Caco-2 (cell line): ENCODE measurements at regions not wholly inside any gene's neighbourhood (a gene's known extent, or its start where the extent isn't known, plus 50 kb on each side); places are given as distances from the start of the nearest gene placed in this dataset.
"Not testable (repeated sequence)": the region's sequence is repeated elsewhere in the genome, so short reads cannot be mapped to it uniquely, and the experiment has no call there.

Experiments
- BruUV-seq: library from RNA; stranded (reverse); fragments of 400-500 nt; replicated peaks from 2 replicates; lab custom pipeline; 2021; lab: Mats Ljungman, UMichigan
- CTCF ChIA-PET: fragments of 300-600 bp; sonication (Branson Sonifier 250); formaldehyde crosslinking; loops from one replicate; lab custom pipeline; 2022; ENCODE audit warnings: antibody characterized with exemption; lab: Charles Lee
- POLR2A ChIA-PET: fragments of 300-600 bp; sonication (Branson Sonifier 250); formaldehyde crosslinking; loops from one replicate; lab custom pipeline; 2022; ENCODE audit warnings: antibody characterized with exemption; lab: Charles Lee
- DNase-seq, 2 experiments: peaks; one replicate each; pipeline versions ENCODE4 v3.0.0 to v3.0.0-alpha.2; 2020 to 2022
- H3K27me3 ChIP-seq: replicated peaks from 2 replicates; pipeline ENCODE4 v1.6.0; 2011; ENCODE audit warnings: low read length; ENCODE audit not compliant: control insufficient read depth, insufficient read depth
- H3K36me3 ChIP-seq: 2 replicates; pipeline ENCODE4 v1.5.1; 2011; ENCODE audit warnings: low read length; ENCODE audit not compliant: control insufficient read depth, insufficient read depth
- H3K4me1 ChIP-seq: fragments of 250-450 bp; sonication (Bioruptor Pico); 2 replicates; pipeline ENCODE4 v1.5.1; 2020; ENCODE audit warnings: mild to moderate bottlenecking
- H3K4me3 ChIP-seq: 2 replicates; pipeline ENCODE4 v1.5.1; 2011; ENCODE audit warnings: low read depth, mild to moderate bottlenecking, control low read depth, low read length
- H3K9me3 ChIP-seq: fragments of 250-450 bp; sonication (Bioruptor Pico); 2 replicates; pipeline ENCODE4 v1.5.1; 2020; ENCODE audit warnings: mild to moderate bottlenecking, moderate library complexity
- H3K27ac Mint-ChIP-seq: one replicate; pipeline ENCODE4 v1.8.0; 2022; ENCODE audit warnings: mixed read lengths; ENCODE audit not compliant: unreplicated experiment
- H3K27me3 Mint-ChIP-seq: one replicate; pipeline ENCODE4 v1.8.0; 2022; ENCODE audit warnings: mixed read lengths; ENCODE audit not compliant: insufficient read depth, unreplicated experiment
- H3K36me3 Mint-ChIP-seq: one replicate; pipeline ENCODE4 v1.8.0; 2022; ENCODE audit warnings: mild to moderate bottlenecking, mixed read lengths; ENCODE audit not compliant: insufficient read depth, unreplicated experiment
- H3K4me1 Mint-ChIP-seq: one replicate; pipeline ENCODE4 v1.8.0; 2022; ENCODE audit warnings: low read depth, mixed read lengths; ENCODE audit not compliant: unreplicated experiment
- H3K4me3 Mint-ChIP-seq: one replicate; pipeline ENCODE4 v1.8.0; 2022; ENCODE audit warnings: mild to moderate bottlenecking, moderate library complexity, mixed read lengths; ENCODE audit not compliant: unreplicated experiment
- H3K9me3 Mint-ChIP-seq: one replicate; pipeline ENCODE4 v1.8.0; 2022; ENCODE audit warnings: mixed read lengths; ENCODE audit not compliant: unreplicated experiment
- intact Hi-C: fragments of 100-400 bp; cut with micrococcal nuclease; formaldehyde crosslinking; loops from one replicate; pipeline ENCODE4 v1.10.0; 2022; ENCODE audit not compliant: unreplicated experiment
- TF ChIP-seq, protein P1 (sequence below), 2 experiments: fragments of 200-600 bp in 1 of 2; IDR thresholded peaks; 1 replicate in 1 of 2; 2 replicates in 1 of 2; pipeline versions ENCODE4 v1.5.1 to v1.8.0; 2011 to 2022; ENCODE audit warnings: antibody characterized with exemption in 1 of 2, control low read depth in 1 of 2, inconsistent platforms in 1 of 2, low read depth in 1 of 2, low read length in 1 of 2, mild to moderate bottlenecking in 1 of 2, moderate library complexity in 1 of 2; ENCODE audit not compliant: insufficient read depth in 1 of 2, severe bottlenecking in 1 of 2, unreplicated experiment in 1 of 2

DNA sequence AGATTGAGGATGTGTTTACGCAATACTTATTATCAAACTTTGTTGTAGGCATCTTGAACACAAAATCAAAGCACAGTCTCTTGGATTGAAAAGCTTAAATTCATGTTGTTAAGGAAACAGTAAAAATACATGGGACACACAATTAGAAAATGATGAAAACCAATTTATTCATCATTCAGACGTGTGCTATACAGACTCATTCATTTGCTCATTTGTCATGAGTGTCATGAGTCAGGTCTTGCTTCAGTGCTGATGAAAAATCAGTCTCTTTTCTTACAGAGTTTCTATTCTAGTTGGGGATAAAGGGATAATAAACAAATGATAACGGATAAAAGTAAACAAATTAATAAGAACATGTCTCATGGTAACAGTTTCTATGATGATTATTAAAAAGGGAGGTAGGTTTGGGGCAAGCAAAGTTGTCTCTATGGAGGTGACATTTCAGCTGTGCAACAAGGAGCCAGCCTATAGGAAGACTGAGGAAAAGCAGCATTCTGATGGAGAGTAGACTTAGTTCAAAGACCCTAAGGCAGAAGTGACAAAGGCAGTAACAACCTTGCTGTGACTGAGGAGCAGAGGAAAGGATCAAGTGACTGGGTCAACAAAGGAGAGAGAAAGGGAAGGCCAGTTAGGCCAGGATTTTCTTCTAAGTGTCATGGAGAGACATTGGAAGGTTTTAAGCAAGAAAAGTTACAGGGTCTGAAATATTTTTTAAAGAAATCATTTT, 224.0 kb upstream of the HHIP start:
- TF ChIP-seq, protein P1, sequence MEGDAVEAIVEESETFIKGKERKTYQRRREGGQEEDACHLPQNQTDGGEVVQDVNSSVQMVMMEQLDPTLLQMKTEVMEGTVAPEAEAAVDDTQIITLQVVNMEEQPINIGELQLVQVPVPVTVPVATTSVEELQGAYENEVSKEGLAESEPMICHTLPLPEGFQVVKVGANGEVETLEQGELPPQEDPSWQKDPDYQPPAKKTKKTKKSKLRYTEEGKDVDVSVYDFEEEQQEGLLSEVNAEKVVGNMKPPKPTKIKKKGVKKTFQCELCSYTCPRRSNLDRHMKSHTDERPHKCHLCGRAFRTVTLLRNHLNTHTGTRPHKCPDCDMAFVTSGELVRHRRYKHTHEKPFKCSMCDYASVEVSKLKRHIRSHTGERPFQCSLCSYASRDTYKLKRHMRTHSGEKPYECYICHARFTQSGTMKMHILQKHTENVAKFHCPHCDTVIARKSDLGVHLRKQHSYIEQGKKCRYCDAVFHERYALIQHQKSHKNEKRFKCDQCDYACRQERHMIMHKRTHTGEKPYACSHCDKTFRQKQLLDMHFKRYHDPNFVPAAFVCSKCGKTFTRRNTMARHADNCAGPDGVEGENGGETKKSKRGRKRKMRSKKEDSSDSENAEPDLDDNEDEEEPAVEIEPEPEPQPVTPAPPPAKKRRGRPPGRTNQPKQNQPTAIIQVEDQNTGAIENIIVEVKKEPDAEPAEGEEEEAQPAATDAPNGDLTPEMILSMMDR (IDR thresholded peaks at IDR 0.05; ENCODE audit: insufficient read depth in 1 of 2, low read depth in 1 of 2, low read length in 1 of 2, severe bottlenecking in 1 of 2, unreplicated experiment in 1 of 2): no peak
- CTCF ChIA-PET: no interaction called here
- POLR2A ChIA-PET: no interaction called here
- Mint-ChIP-seq H3K4me3 (no peak overlapping the region), H3K36me3 (no peaks in the 10 kb centered on the region), H3K27ac (no peak overlapping the region), H3K27me3 (no peaks in the 10 kb centered on the region), H3K4me1 (no peaks in the 10 kb centered on the region), H3K9me3 (no peaks in the 10 kb centered on the region)
- intact Hi-C loops: loop anchor here (10.0 kb wide), 1 partner anchor 247 kb away; no protein-coding TSS in a partner anchor
- no peaks in the 10 kb centered on the region for H3K4me1 ChIP-seq
- H3K4me3 ChIP-seq: no peak overlapping the region
- no peaks in the 10 kb centered on the region for H3K36me3 ChIP-seq
- no peaks in the 10 kb centered on the region for H3K27me3 ChIP-seq
- BruUV-seq: no TSS peak
- H3K9me3 ChIP-seq: no peaks in the 10 kb centered on the region
- DNase-seq: no peak

DNA sequence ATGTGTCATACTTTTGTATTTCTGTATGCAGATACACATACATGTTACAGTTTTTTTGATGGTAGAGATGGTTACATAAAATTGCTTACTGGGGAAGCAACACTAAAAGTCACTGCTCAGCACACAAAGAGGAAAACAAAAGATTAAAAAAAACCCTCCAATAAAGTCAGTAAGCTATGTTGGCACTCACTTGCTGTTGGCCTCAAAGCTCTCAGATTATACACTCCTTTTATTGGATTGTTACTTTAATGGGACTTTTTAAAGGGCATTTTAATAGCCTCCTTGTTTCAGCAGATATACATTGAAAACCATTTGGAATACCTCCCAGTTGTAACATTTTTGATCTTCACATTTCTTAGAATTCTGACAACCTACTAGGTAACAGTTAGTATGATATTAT, 222.0 kb upstream of the HHIP start:
- intact Hi-C loops: loop anchor here (10.0 kb wide), 1 partner anchor 249 kb away; no protein-coding TSS in a partner anchor
- no peaks in the 10 kb centered on the region for H3K4me1 Mint-ChIP-seq
- no peak overlapping the region for H3K4me3 ChIP-seq
- H3K4me3 Mint-ChIP-seq: no peak overlapping the region
- BruUV-seq: no TSS peak
- DNase-seq: no peak
- no peaks in the 10 kb centered on the region for H3K27me3 ChIP-seq
- H3K9me3 ChIP-seq: no peaks in the 10 kb centered on the region
- CTCF ChIA-PET: no interaction called here
- TF ChIP-seq, protein P1 (IDR thresholded peaks at IDR 0.05; ENCODE audit: insufficient read depth in 1 of 2, low read depth in 1 of 2, low read length in 1 of 2, severe bottlenecking in 1 of 2, unreplicated experiment in 1 of 2): no peak
- H3K36me3 Mint-ChIP-seq: no peaks in the 10 kb centered on the region
- H3K27ac Mint-ChIP-seq: no peak overlapping the region
- H3K27me3 Mint-ChIP-seq: no peaks in the 10 kb centered on the region
- POLR2A ChIA-PET: no interaction called here
- no peaks in the 10 kb centered on the region for H3K9me3 Mint-ChIP-seq
- H3K4me1 ChIP-seq: no peaks in the 10 kb centered on the region
- no peaks in the 10 kb centered on the region for H3K36me3 ChIP-seq

DNA sequence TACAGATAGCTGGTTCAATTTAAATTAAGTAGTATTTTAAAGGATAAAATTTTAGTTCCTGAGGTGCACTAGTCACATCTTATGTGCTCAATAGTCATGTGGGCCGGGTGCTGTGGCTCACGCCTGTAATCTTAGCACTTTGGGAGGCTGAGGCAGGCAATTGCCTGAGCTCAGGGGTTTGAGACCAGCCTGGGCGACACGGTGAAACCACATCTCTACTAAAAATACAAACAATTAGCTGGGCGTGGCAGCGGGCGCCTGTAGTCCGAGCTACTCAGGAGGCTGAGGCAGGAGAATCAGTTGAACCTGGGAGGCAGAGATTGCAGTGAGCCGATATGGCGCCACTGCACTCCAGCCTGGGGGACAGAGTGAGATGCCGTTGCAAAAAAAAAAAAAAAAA, 219.9 kb upstream of the HHIP start:
- H3K4me1 Mint-ChIP-seq, H3K27me3 Mint-ChIP-seq, CTCF ChIA-PET, H3K4me1 ChIP-seq, POLR2A ChIA-PET, H3K36me3 ChIP-seq, H3K4me3 ChIP-seq, H3K9me3 ChIP-seq, H3K9me3 Mint-ChIP-seq, BruUV-seq, H3K36me3 Mint-ChIP-seq, H3K27ac Mint-ChIP-seq, DNase-seq, H3K27me3 ChIP-seq, H3K4me3 Mint-ChIP-seq: not testable (repeated sequence)
- intact Hi-C loops: loop anchor here (10.0 kb wide), 1 partner anchor 251 kb away; no protein-coding TSS in a partner anchor
